ENCODE measurements at regions not wholly inside any gene's neighbourhood (a gene's known extent, or its start where the extent isn't known, plus 50 kb on each side); places are given as distances from the start of the nearest gene placed in this dataset.

- Histone ChIP-seq H3K27me3 (ENCODE audit: control insufficient read depth, insufficient read depth, low read length, poor library complexity, severe bottlenecking) (no peaks in the 10 kb centered on the region), H3K27ac (ENCODE audit: insufficient read depth, low read depth, low read length, poor library complexity, severe bottlenecking) (no peak overlapping the region), H3K9me3 (ENCODE audit: control insufficient read depth, low read length) (no peaks in the 10 kb centered on the region), H3K4me3 (ENCODE audit: insufficient read depth, low read depth, low read length) (no peak overlapping the region), H3K4me1 (ENCODE audit: control insufficient read depth, insufficient read depth, low read length) (no peaks in the 10 kb centered on the region), H3K36me3 (ENCODE audit: control insufficient read depth, insufficient read depth, low read length) (no peaks in the 10 kb centered on the region)
- 94 to 98% methylated on average over 2 to 4 of the region's 4 CpGs for WGBS, 2 experiments
These were observed 574.8 kb downstream of the PSAT1 start for GRCh38 chr9:78871452-78872331.

GRCh38 chr9:78874061-78874460 is 577.1 kb downstream of the PSAT1 start:
- WGBS, 2 experiments = 93% methylated on average over 2 of the region's 2 CpGs
- Histone ChIP-seq H3K36me3 (ENCODE audit: control insufficient read depth, insufficient read depth, low read length) (no peaks in the 10 kb centered on the region), H3K4me3 (ENCODE audit: insufficient read depth, low read depth, low read length) (no peak overlapping the region), H3K4me1 (ENCODE audit: control insufficient read depth, insufficient read depth, low read length) (no peaks in the 10 kb centered on the region), H3K9me3 (ENCODE audit: control insufficient read depth, low read length) (no peaks in the 10 kb centered on the region), H3K27ac (ENCODE audit: insufficient read depth, low read depth, low read length, poor library complexity, severe bottlenecking) (no peak overlapping the region), H3K27me3 (ENCODE audit: control insufficient read depth, insufficient read depth, low read length, poor library complexity, severe bottlenecking) (no peaks in the 10 kb centered on the region)

DNA sequence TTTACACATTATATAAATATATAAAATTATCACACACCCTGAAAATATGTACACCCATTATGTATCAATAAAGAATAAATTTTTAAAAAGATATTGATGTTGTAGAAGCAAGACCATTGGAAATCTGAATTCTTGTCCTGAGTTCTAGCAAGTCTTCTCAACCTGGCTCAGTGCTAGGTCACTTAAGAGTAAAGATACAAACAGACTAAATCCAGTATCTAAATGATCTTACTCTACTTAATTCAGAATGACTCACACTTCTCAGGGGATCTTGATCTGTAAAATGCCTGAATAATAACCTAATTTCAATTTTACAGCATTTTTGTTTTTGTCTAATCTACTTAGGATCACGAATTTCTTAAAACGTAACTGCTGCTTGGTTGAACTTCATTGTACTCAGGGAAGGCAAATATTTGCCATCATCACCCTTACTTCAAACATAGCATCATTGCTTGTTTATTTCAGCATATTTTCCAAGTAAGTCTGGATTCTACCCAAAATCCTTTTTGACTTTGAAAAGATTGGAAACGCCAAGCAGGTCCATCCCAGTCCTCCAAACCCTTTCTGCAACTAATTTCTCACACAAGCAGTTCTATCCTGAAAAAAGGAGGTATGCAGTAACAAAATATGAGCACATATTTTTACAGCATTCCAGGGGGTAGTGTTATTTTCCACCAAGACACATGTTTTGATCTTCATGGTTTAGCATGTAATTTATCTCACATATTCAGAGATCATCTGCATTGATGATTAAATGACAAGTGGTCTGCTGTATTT is 582.6 kb downstream of the PSAT1 start:
- Histone ChIP-seq H3K36me3 (ENCODE audit: control insufficient read depth, insufficient read depth, low read length) (no peaks in the 10 kb centered on the region), H3K27me3 (ENCODE audit: control insufficient read depth, insufficient read depth, low read length, poor library complexity, severe bottlenecking) (no peaks in the 10 kb centered on the region), H3K27ac (ENCODE audit: insufficient read depth, low read depth, low read length, poor library complexity, severe bottlenecking) (no peak overlapping the region), H3K4me3 (ENCODE audit: insufficient read depth, low read depth, low read length) (no peak overlapping the region), H3K9me3 (ENCODE audit: control insufficient read depth, low read length) (no peaks in the 10 kb centered on the region), H3K4me1 (ENCODE audit: control insufficient read depth, insufficient read depth, low read length) (no peaks in the 10 kb centered on the region)
- WGBS, 2 experiments = 88 to 96% methylated on average over 3 of the region's 3 CpGs

DNA sequence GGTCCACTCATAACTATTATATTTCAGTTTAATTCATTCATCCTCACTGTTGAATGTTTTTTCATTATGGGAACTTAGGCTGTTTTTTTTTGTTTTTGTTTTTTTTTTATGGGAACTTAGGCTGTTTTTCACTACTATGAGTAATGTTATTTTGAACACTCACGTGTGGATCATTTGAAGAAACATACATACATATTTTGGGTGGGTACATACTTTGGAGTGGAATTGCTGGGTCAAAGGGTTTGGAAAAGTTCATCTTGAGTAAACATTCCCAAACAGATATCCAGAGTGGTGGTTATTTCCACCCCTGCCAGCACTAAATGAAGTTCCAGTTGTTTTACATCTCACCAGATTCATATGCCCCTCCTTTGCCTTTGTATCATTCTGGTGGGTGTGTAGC is 584.4 kb downstream of the PSAT1 start:
- Histone ChIP-seq H3K4me3 (ENCODE audit: insufficient read depth, low read depth, low read length) (no peak overlapping the region), H3K4me1 (ENCODE audit: control insufficient read depth, insufficient read depth, low read length) (no peaks in the 10 kb centered on the region), H3K27ac (ENCODE audit: insufficient read depth, low read depth, low read length, poor library complexity, severe bottlenecking) (no peak overlapping the region), H3K9me3 (ENCODE audit: control insufficient read depth, low read length) (no peaks in the 10 kb centered on the region), H3K27me3 (ENCODE audit: control insufficient read depth, insufficient read depth, low read length, poor library complexity, severe bottlenecking) (no peaks in the 10 kb centered on the region), H3K36me3 (ENCODE audit: control insufficient read depth, insufficient read depth, low read length) (no peaks in the 10 kb centered on the region)
- 80 to 83% methylated on average over 1 of the region's 1 CpG for WGBS, 2 experiments

DNA sequence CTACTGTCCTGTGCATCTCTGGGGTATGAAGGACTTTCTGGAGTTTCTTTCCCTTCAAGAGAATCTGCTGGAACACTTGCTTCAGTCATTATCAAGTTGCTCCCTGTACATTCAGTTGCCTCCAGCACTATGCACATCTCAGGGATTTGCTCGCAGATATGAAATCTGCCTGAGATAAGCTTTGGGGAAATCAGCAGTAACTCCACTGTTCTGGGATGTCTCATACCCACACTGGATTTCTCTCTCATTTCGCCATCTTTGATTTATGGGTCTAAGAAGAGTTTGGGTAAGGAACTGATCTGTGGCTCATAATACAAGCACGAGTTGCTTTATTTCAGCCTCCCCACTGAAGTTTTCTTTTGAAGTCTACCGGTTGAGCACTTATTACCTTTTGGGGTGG is 585.6 kb downstream of the PSAT1 start:
- WGBS, 2 experiments = 90 to 94% methylated on average over 4 of the region's 4 CpGs
- Histone ChIP-seq H3K27ac (ENCODE audit: insufficient read depth, low read depth, low read length, poor library complexity, severe bottlenecking) (no peak overlapping the region), H3K36me3 (ENCODE audit: control insufficient read depth, insufficient read depth, low read length) (no peaks in the 10 kb centered on the region), H3K4me3 (ENCODE audit: insufficient read depth, low read depth, low read length) (no peak overlapping the region), H3K4me1 (ENCODE audit: control insufficient read depth, insufficient read depth, low read length) (no peaks in the 10 kb centered on the region), H3K27me3 (ENCODE audit: control insufficient read depth, insufficient read depth, low read length, poor library complexity, severe bottlenecking) (no peaks in the 10 kb centered on the region), H3K9me3 (ENCODE audit: control insufficient read depth, low read length) (no peaks in the 10 kb centered on the region)

DNA sequence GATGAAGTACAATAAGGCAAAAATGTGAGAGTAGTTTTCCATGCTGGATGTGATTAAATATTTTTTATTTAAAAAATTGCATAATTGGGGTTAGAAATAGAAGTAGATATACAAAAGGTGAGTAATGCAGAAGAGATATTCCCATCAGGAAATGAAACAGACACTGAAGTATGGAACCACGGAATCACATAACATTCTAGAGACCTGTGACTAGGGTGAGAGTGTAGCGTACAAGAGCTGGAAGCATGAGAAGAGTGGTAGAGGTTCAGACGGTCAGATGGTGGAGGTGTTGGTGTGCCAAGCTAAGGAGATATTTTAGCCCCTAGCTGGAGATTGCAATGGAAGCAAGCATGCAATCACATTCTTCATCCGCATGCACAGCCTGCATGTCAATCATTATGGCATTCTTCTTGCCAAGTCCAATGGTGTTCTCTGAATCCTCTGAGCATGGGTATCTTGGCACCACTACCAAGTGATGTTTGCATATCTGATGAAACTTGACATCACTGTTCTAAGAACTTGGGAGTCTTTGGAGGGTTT is 587.8 kb downstream of the PSAT1 start:
- 96 to 97% methylated on average over 4 of the region's 4 CpGs for WGBS, 2 experiments
- H3K27me3 ChIP-seq (ENCODE audit: control insufficient read depth, insufficient read depth, low read length, poor library complexity, severe bottlenecking) = no peaks in the 10 kb centered on the region
- H3K4me3 ChIP-seq (ENCODE audit: insufficient read depth, low read depth, low read length) = no peak overlapping the region
- H3K27ac ChIP-seq (ENCODE audit: insufficient read depth, low read depth, low read length, poor library complexity, severe bottlenecking) = no peak overlapping the region
- no peaks in the 10 kb centered on the region for H3K9me3 ChIP-seq (ENCODE audit: control insufficient read depth, low read length)
- no peaks in the 10 kb centered on the region for H3K4me1 ChIP-seq (ENCODE audit: control insufficient read depth, insufficient read depth, low read length)
- no peaks in the 10 kb centered on the region for H3K36me3 ChIP-seq (ENCODE audit: control insufficient read depth, insufficient read depth, low read length)

DNA sequence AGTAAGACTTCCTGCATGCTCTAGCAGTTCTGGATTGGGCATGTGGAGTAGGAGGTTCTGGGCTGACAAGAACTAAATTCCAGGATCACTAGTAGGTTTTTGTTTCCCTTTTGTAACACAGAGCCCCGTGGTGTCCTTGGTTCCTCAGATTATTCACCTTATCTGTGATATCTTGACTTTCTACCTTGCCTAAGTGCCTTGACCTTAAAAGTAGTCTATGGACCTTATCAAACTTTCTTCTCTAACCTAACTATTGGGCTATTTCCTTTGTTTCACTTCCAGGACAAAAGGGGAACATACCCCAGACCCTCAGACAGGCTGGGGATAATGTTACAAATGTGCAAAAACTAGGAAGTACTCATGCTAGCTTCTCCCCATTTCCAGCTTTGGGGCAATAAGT is 595.3 kb downstream of the PSAT1 start:
- H3K4me3 ChIP-seq (ENCODE audit: insufficient read depth, low read depth, low read length) = no peak overlapping the region

DNA sequence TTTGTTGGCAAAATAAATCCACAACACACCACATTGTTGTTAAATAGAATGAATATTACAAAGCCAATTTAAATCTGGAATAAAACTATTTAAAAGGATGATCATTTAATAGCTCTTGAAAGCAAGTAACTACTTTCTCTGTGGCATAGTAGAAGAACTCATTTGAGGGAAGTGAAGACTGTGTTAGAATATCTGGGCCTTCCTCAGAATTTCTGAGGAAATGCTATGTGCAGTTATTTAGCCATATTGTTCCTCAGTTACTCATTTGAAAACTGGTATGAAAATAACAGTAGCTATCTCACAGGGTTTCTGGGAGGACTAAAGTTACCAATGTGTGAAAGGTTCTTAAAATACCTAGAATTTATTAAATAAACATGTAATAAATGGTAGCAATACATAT is 595.8 kb downstream of the PSAT1 start:
- Histone ChIP-seq H3K27me3 (ENCODE audit: control insufficient read depth, insufficient read depth, low read length, poor library complexity, severe bottlenecking) (no peaks in the 10 kb centered on the region), H3K36me3 (ENCODE audit: control insufficient read depth, insufficient read depth, low read length) (no peaks in the 10 kb centered on the region), H3K4me1 (ENCODE audit: control insufficient read depth, insufficient read depth, low read length) (no peaks in the 10 kb centered on the region), H3K4me3 (ENCODE audit: insufficient read depth, low read depth, low read length) (no peak overlapping the region), H3K9me3 (ENCODE audit: control insufficient read depth, low read length) (no peaks in the 10 kb centered on the region), H3K27ac (ENCODE audit: insufficient read depth, low read depth, low read length, poor library complexity, severe bottlenecking) (no peak overlapping the region)

More for the DNA sequence above, 595.3 kb downstream of the PSAT1 start:
- no peaks in the 10 kb centered on the region for H3K36me3 ChIP-seq (ENCODE audit: control insufficient read depth, insufficient read depth, low read length)
- H3K27ac ChIP-seq (ENCODE audit: insufficient read depth, low read depth, low read length, poor library complexity, severe bottlenecking) = no peak overlapping the region
- no peaks in the 10 kb centered on the region for H3K9me3 ChIP-seq (ENCODE audit: control insufficient read depth, low read length)
- H3K27me3 ChIP-seq (ENCODE audit: control insufficient read depth, insufficient read depth, low read length, poor library complexity, severe bottlenecking) = no peaks in the 10 kb centered on the region
- no peaks in the 10 kb centered on the region for H3K4me1 ChIP-seq (ENCODE audit: control insufficient read depth, insufficient read depth, low read length)
- WGBS, 2 experiments = 78 to 85% methylated on average over 1 of the region's 1 CpG

DNA sequence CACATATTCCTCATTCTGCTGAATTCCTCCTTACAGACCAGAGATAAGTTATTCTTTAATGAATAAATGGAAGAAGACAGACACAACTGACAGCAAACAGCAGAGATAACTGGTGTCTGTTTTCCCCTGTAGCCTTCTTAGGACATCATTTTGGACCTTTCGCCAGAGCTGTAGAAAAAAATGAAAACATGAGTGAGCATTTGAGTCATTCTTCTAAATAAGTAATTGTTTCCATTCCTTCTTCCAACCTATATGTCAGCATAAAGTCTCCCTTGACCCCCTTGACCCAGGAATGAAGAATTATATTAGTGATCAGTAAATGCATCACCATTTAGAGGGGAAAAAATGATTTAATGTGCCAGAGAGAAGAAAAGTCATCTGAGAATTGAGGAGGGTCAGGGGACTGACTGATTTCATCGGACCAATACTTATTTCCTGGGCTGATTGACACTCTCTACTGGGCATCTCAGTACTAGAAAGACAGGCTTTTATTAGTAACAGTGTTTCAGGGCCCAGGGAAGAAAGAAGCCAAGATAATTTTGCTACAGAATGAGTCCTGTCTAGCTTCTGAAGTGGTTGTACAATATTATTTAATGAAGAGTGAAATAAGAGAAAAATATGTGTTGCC is 597.0 kb downstream of the PSAT1 start:
- Histone ChIP-seq H3K4me1 (ENCODE audit: control insufficient read depth, insufficient read depth, low read length) (no peaks in the 10 kb centered on the region), H3K27me3 (ENCODE audit: control insufficient read depth, insufficient read depth, low read length, poor library complexity, severe bottlenecking) (no peaks in the 10 kb centered on the region), H3K9me3 (ENCODE audit: control insufficient read depth, low read length) (no peaks in the 10 kb centered on the region), H3K27ac (ENCODE audit: insufficient read depth, low read depth, low read length, poor library complexity, severe bottlenecking) (no peak overlapping the region), H3K36me3 (ENCODE audit: control insufficient read depth, insufficient read depth, low read length) (no peaks in the 10 kb centered on the region), H3K4me3 (ENCODE audit: insufficient read depth, low read depth, low read length) (no peak overlapping the region)
- 91 to 95% methylated on average over 2 of the region's 2 CpGs for WGBS, 2 experiments

- Histone ChIP-seq H3K4me3 (ENCODE audit: insufficient read depth, low read depth, low read length) (no peak overlapping the region), H3K4me1 (ENCODE audit: control insufficient read depth, insufficient read depth, low read length) (no peaks in the 10 kb centered on the region), H3K27ac (ENCODE audit: insufficient read depth, low read depth, low read length, poor library complexity, severe bottlenecking) (no peak overlapping the region), H3K27me3 (ENCODE audit: control insufficient read depth, insufficient read depth, low read length, poor library complexity, severe bottlenecking) (no peaks in the 10 kb centered on the region), H3K9me3 (ENCODE audit: control insufficient read depth, low read length) (no peaks in the 10 kb centered on the region), H3K36me3 (ENCODE audit: control insufficient read depth, insufficient read depth, low read length) (no peaks in the 10 kb centered on the region)
- no CpG with 5 or more reads among the region's 1 CpG for WGBS, 2 experiments
These were observed 599.6 kb downstream of the PSAT1 start for GRCh38 chr9:78896479-78896878.
